Loucy (cell line): ENCODE measurements at regions not wholly inside any gene's neighbourhood (a gene's known extent, or its start where the extent isn't known, plus 50 kb on each side); places are given as distances from the start of the nearest gene placed in this dataset.

Experiments
- H2AFZ ChIP-seq: fragments of 200-600 bp; sonication (generic); 2 replicates; pipeline ENCODE4 v1.6.0; 2016; ENCODE audit warnings: antibody characterized with exemption, mild to moderate bottlenecking, low read length, moderate library complexity
- H3F3A ChIP-seq: fragments of 200-600 bp; 2 replicates; pipeline ENCODE4 v1.6.0; 2016; ENCODE audit warnings: antibody characterized with exemption, low read depth, mild to moderate bottlenecking
- H3K27me3 ChIP-seq: fragments of 200-600 bp; sonication (generic); 2 replicates; pipeline ENCODE4 v1.6.1; 2014; ENCODE audit warnings: low read length, mild to moderate bottlenecking; ENCODE audit not compliant: insufficient read depth, poor library complexity, severe bottlenecking
- H3K36me3 ChIP-seq: fragments of 200-600 bp; sonication (generic); 2 replicates; pipeline ENCODE4 v1.6.1; 2016; ENCODE audit warnings: low read length; ENCODE audit not compliant: insufficient read depth
- H3K4me1 ChIP-seq: fragments of 200-600 bp; sonication (generic); 2 replicates; pipeline ENCODE4 v1.5.1; 2014; ENCODE audit warnings: low read length, mild to moderate bottlenecking; ENCODE audit not compliant: insufficient read depth, poor library complexity, severe bottlenecking
- H3K4me2 ChIP-seq: fragments of 200-600 bp; sonication (generic); 2 replicates; pipeline ENCODE4 v1.6.0; 2014; ENCODE audit warnings: antibody characterized with exemption, low read length, low read depth, mild to moderate bottlenecking; ENCODE audit not compliant: poor library complexity, severe bottlenecking
- H3K4me3 ChIP-seq: fragments of 200-600 bp; sonication (generic); 2 replicates; pipeline ENCODE4 v1.5.1; 2014; ENCODE audit warnings: low read length, mild to moderate bottlenecking, mixed read lengths; ENCODE audit not compliant: poor library complexity, severe bottlenecking
- H3K79me2 ChIP-seq: fragments of 200-600 bp; sonication (generic); 2 replicates; pipeline ENCODE4 v1.6.1; 2014; ENCODE audit warnings: low read length; ENCODE audit not compliant: insufficient read depth
- H3K9ac ChIP-seq: fragments of 200-600 bp; sonication (generic); 2 replicates; pipeline ENCODE4 v1.6.0; 2014; ENCODE audit warnings: mild to moderate bottlenecking, low read depth, low read length, moderate library complexity; ENCODE audit not compliant: poor library complexity, severe bottlenecking
- H3K9me2 ChIP-seq: fragments of 200-600 bp; sonication (generic); replicated peaks from 2 replicates; pipeline ENCODE4 v1.6.1; 2016; ENCODE audit warnings: low read depth, low read length, mixed read lengths
- H3K9me3 ChIP-seq: fragments of 200-600 bp; sonication (generic); 2 replicates; pipeline ENCODE4 v1.6.1; 2014; ENCODE audit warnings: mild to moderate bottlenecking, antibody characterized with exemption, low read length, low read depth; ENCODE audit not compliant: insufficient read depth
- H4K20me1 ChIP-seq: fragments of 200-600 bp; sonication (generic); 2 replicates; pipeline ENCODE4 v1.6.0; 2014; ENCODE audit warnings: antibody characterized with exemption, low read length, mild to moderate bottlenecking; ENCODE audit not compliant: insufficient read depth, poor library complexity, severe bottlenecking
- CTCF ChIP-seq: fragments of 200-600 bp; sonication (generic); conservative IDR thresholded peaks from 2 replicates; pipeline ENCODE4 v1.5.1; 2014; ENCODE audit warnings: mild to moderate bottlenecking, antibody characterized with exemption, low read length
- EZH2phosphoT487 ChIP-seq: fragments of 200-600 bp; IDR thresholded peaks from 2 replicates; pipeline ENCODE4 v1.6.1; 2018; ENCODE audit warnings: antibody characterized with exemption, mild to moderate bottlenecking, moderate library complexity, borderline replicate concordance

DNA sequence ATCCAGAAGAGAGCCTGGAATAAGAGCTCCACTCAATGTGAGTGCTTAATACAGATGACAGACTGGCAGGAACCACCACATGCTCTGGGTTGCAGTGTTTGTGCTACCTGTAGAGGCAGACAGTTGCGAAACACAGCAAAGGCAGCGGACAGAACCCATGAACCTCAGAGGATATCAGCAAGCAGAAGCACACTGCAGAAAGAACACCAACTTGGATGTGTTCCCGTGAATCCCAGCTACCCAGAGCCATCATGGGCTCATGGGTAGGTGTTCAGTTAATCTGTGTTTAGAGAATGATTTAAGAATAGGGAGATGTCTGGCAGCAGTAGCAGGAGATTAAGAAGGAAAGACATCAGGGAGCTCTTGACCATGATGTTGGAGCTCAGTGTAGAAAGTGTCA lies 133.3 kb upstream of the FOXQ1 start:
- Histone ChIP-seq H3K9ac (no peak overlapping the region), H3F3A (no peaks in the 10 kb centered on the region), H2AFZ (no peak overlapping the region), H3K9me3 (no peaks in the 10 kb centered on the region), H3K27me3 (no peaks in the 10 kb centered on the region), H3K4me1 (no peaks in the 10 kb centered on the region), H3K79me2 (no peaks in the 10 kb centered on the region), H3K36me3 (no peaks in the 10 kb centered on the region), H4K20me1 (no peaks in the 10 kb centered on the region), H3K4me3 (no peak overlapping the region), H3K9me2 (no peaks in the 10 kb centered on the region), H3K4me2 (no peak overlapping the region)
- no peak for TF ChIP-seq CTCF
- TF ChIP-seq EZH2phosphoT487: no peak

DNA sequence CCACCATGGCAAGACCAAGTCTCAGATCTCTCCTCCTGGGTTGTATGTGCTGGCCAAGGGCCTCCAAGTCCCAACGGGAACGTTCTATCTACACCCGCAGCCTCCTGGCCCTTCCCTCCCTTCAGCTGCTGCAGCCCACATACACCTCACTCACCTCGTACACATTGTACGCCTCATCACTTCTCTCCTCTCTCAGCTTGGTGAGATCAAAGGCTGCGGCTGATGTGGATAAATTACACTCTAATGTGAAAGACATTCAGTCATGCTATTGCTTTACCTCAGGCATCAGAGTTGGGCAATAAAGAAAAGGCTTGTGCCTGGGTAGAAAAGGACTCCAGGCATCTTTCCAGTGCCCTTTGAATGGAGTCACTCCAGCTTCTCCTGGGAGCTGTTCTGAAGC lies 135.3 kb upstream of the FOXQ1 start:
- no peaks in the 10 kb centered on the region for H3K27me3 ChIP-seq
- H3K4me1 ChIP-seq: no peaks in the 10 kb centered on the region
- TF ChIP-seq CTCF (no peak), EZH2phosphoT487 (no peak)
- no peaks in the 10 kb centered on the region for H3K9me3 ChIP-seq
- H3F3A ChIP-seq: no peaks in the 10 kb centered on the region
- no peak overlapping the region for H3K4me2 ChIP-seq
- H4K20me1 ChIP-seq: no peaks in the 10 kb centered on the region
- H3K79me2 ChIP-seq: no peaks in the 10 kb centered on the region
- no peak overlapping the region for H2AFZ ChIP-seq
- no peaks in the 10 kb centered on the region for H3K9me2 ChIP-seq
- no peaks in the 10 kb centered on the region for H3K36me3 ChIP-seq
- no peak overlapping the region for H3K9ac ChIP-seq
- no peak overlapping the region for H3K4me3 ChIP-seq

GRCh38 chr6:1175877-1176276 lies 136.0 kb upstream of the FOXQ1 start:
- Histone ChIP-seq H3K9me3 (no peaks in the 10 kb centered on the region), H3F3A (no peaks in the 10 kb centered on the region), H3K4me3 (no peak overlapping the region), H3K4me1 (no peaks in the 10 kb centered on the region), H2AFZ (no peak overlapping the region), H3K9me2 (no peaks in the 10 kb centered on the region), H3K36me3 (no peaks in the 10 kb centered on the region), H3K27me3 (no peaks in the 10 kb centered on the region), H3K4me2 (no peak overlapping the region), H3K9ac (no peak overlapping the region), H4K20me1 (no peaks in the 10 kb centered on the region), H3K79me2 (no peaks in the 10 kb centered on the region)
- TF ChIP-seq CTCF: no peak
- no peak for TF ChIP-seq EZH2phosphoT487
